PC-3 (cell line): ENCODE measurements at regions not wholly inside any gene's neighbourhood (a gene's known extent, or its start where the extent isn't known, plus 50 kb on each side); places are given as distances from the start of the nearest gene placed in this dataset.

Experiments
- ATAC-seq: fragments of 200-7000 bp; cut with Tn5 transposase; 2 replicates; pipeline ENCODE4 v1.9.1; 2020; ENCODE audit warnings: mild to moderate bottlenecking, moderate library complexity
- BruUV-seq: library from RNA; stranded (reverse); fragments of 400-500 nt; replicated peaks from 2 replicates; lab custom pipeline; 2021; lab: Mats Ljungman, UMichigan
- CTCF ChIA-PET: fragments of 300-600 bp; sonication (Branson Sonifier 250); formaldehyde crosslinking; loops from one replicate; lab custom pipeline; 2022; ENCODE audit warnings: antibody characterized with exemption; lab: Charles Lee
- POLR2A ChIA-PET: fragments of 300-600 bp; sonication (Branson Sonifier 250); formaldehyde crosslinking; loops from one replicate; lab custom pipeline; 2022; ENCODE audit warnings: antibody characterized with exemption; ENCODE audit not compliant: unreplicated experiment; lab: Charles Lee
- DNase-seq: peaks from one replicate; pipeline ENCODE4 v3.0.0-alpha.2; 2015
- H2AFZ ChIP-seq: fragments of 300-600 bp; sonication (generic); 2 replicates; pipeline ENCODE4 v1.6.0; 2016; ENCODE audit warnings: antibody characterized with exemption, low read length
- H3F3A ChIP-seq: fragments of 300-600 bp; sonication (generic); one replicate; pipeline ENCODE4 v1.6.0; 2017; ENCODE audit warnings: antibody characterized with exemption, low read length, control low read depth, mild to moderate bottlenecking; ENCODE audit not compliant: unreplicated experiment
- H3K27ac ChIP-seq: fragments of 300-600 bp; sonication (generic); 2 replicates; pipeline ENCODE4 v1.5.1; 2016; ENCODE audit warnings: mild to moderate bottlenecking, low read length
- H3K27me3 ChIP-seq: fragments of 300-600 bp; sonication (generic); 2 replicates; pipeline ENCODE4 v1.6.1; 2016; ENCODE audit warnings: low read length, mixed read lengths
- H3K36me3 ChIP-seq: fragments of 300-600 bp; sonication (generic); 2 replicates; pipeline ENCODE4 v1.6.1; 2016; ENCODE audit warnings: low read depth, mixed run types, low read length, mixed read lengths
- H3K4me1 ChIP-seq: fragments of 300-600 bp; sonication (generic); 2 replicates; pipeline ENCODE4 v1.5.1; 2016; ENCODE audit warnings: low read length; ENCODE audit not compliant: insufficient read depth
- H3K4me2 ChIP-seq: fragments of 300-600 bp; sonication (generic); 2 replicates; pipeline ENCODE4 v1.6.0; 2016; ENCODE audit warnings: low read length
- H3K4me3 ChIP-seq: fragments of 300-600 bp; sonication (generic); 2 replicates; pipeline ENCODE4 v1.5.1; 2016; ENCODE audit warnings: mild to moderate bottlenecking, low read length, mixed read lengths
- H3K79me2 ChIP-seq: fragments of 300-600 bp; sonication (generic); 2 replicates; pipeline ENCODE4 v1.6.1; 2017; ENCODE audit warnings: low read length, mixed read lengths
- H3K9ac ChIP-seq: fragments of 300-600 bp; sonication (generic); 2 replicates; pipeline ENCODE4 v1.6.0; 2016; ENCODE audit warnings: mild to moderate bottlenecking, low read length
- H3K9me2 ChIP-seq: fragments of 300-600 bp; sonication (generic); replicated peaks from 2 replicates; pipeline ENCODE4 v1.6.1; 2016; ENCODE audit warnings: mixed run types, low read length, mixed read lengths
- H3K9me3 ChIP-seq: fragments of 300-600 bp; sonication (generic); 2 replicates; pipeline ENCODE4 v1.6.1; 2016; ENCODE audit warnings: low read length, mixed read lengths
- H4K20me1 ChIP-seq: fragments of 300-600 bp; sonication (generic); 2 replicates; pipeline ENCODE4 v1.6.1; 2016; ENCODE audit warnings: low read length, mixed read lengths
- EZH2 ChIP-seq: fragments of 300-600 bp; sonication (generic); IDR thresholded peaks from one replicate; pipeline ENCODE4 v1.6.1; 2017; ENCODE audit warnings: antibody characterized with exemption, mild to moderate bottlenecking, low read length; ENCODE audit not compliant: unreplicated experiment
- EZH2phosphoT487 ChIP-seq: fragments of 300-600 bp; sonication (generic); IDR thresholded peaks from 2 replicates; pipeline ENCODE4 v1.6.1; 2018; ENCODE audit warnings: mild to moderate bottlenecking, antibody characterized with exemption, low read length, borderline replicate concordance
- intact Hi-C: fragments of 100-400 bp; cut with micrococcal nuclease; formaldehyde crosslinking; loops from 2 replicates; pipeline ENCODE4 v1.9.0; 2023
- TF ChIP-seq, protein P1 (sequence below): fragments of 300-600 bp; sonication (generic); conservative IDR thresholded peaks from 2 replicates; pipeline ENCODE4 v1.5.1; 2017; ENCODE audit warnings: antibody characterized with exemption, low read depth, mild to moderate bottlenecking, low read length

GRCh38 chr4:126960760-126961159 lies 672.0 kb upstream of the INTU start:
- no peak overlapping the region for H3K4me2 ChIP-seq
- H2AFZ ChIP-seq: no peak overlapping the region
- no peak overlapping the region for H3K4me3 ChIP-seq
- no peaks in the 10 kb centered on the region for H3K9me3 ChIP-seq
- H3F3A ChIP-seq: no peaks in the 10 kb centered on the region
- intact Hi-C loops: no loop called here
- no peak overlapping the region for H3K9ac ChIP-seq
- ATAC-seq (no peak), DNase-seq (no peak)
- ChIA-PET CTCF (no interaction called here), POLR2A (no interaction called here)
- H4K20me1 ChIP-seq: no peaks in the 10 kb centered on the region
- H3K27me3 ChIP-seq: no peaks in the 10 kb centered on the region
- no peaks in the 10 kb centered on the region for H3K36me3 ChIP-seq
- no peaks in the 10 kb centered on the region for H3K4me1 ChIP-seq
- TF ChIP-seq, protein P1, sequence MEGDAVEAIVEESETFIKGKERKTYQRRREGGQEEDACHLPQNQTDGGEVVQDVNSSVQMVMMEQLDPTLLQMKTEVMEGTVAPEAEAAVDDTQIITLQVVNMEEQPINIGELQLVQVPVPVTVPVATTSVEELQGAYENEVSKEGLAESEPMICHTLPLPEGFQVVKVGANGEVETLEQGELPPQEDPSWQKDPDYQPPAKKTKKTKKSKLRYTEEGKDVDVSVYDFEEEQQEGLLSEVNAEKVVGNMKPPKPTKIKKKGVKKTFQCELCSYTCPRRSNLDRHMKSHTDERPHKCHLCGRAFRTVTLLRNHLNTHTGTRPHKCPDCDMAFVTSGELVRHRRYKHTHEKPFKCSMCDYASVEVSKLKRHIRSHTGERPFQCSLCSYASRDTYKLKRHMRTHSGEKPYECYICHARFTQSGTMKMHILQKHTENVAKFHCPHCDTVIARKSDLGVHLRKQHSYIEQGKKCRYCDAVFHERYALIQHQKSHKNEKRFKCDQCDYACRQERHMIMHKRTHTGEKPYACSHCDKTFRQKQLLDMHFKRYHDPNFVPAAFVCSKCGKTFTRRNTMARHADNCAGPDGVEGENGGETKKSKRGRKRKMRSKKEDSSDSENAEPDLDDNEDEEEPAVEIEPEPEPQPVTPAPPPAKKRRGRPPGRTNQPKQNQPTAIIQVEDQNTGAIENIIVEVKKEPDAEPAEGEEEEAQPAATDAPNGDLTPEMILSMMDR: no peak
- no peak for TF ChIP-seq EZH2phosphoT487
- no peak for TF ChIP-seq EZH2
- H3K9me2 ChIP-seq: no peaks in the 10 kb centered on the region
- no peaks in the 10 kb centered on the region for H3K79me2 ChIP-seq
- no TSS peak for BruUV-seq
- no peak overlapping the region for H3K27ac ChIP-seq

DNA sequence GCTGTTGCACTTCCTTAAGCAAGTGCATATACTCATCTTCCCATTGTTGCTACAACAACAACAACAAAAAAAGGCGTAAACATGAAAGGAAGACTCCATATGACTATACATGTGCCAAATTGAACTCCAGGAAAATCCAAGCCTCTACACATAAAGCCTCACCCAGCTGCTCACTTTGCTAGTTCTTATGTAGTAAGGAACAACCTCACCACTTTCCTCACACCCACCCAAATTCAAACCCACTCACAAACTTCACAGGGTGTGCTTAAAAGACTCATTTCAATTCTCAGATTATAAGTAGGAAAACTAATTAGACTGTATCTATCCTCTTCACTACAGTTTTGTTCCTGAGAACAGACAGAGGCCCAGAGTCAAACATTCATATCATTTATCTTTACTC lies 671.1 kb upstream of the INTU start:
- no TSS peak for BruUV-seq
- H3K9me3 ChIP-seq: no peaks in the 10 kb centered on the region
- DNase-seq: no peak
- H3K27me3 ChIP-seq: no peaks in the 10 kb centered on the region
- H3K9ac ChIP-seq: no peak overlapping the region
- no peaks in the 10 kb centered on the region for H4K20me1 ChIP-seq
- H2AFZ ChIP-seq: no peak overlapping the region
- no peak overlapping the region for H3K27ac ChIP-seq
- ChIA-PET POLR2A (no interaction called here), CTCF (no interaction called here)
- no peaks in the 10 kb centered on the region for H3K4me1 ChIP-seq
- no peak overlapping the region for H3K4me3 ChIP-seq
- H3F3A ChIP-seq: no peaks in the 10 kb centered on the region
- H3K79me2 ChIP-seq: no peaks in the 10 kb centered on the region
- no peak overlapping the region for H3K4me2 ChIP-seq
- no peaks in the 10 kb centered on the region for H3K9me2 ChIP-seq
- H3K36me3 ChIP-seq: no peaks in the 10 kb centered on the region
- no peak for ATAC-seq
- intact Hi-C loops: no loop called here
- TF ChIP-seq, protein P1: no peak
- TF ChIP-seq EZH2phosphoT487: no peak
- TF ChIP-seq EZH2: no peak

DNA sequence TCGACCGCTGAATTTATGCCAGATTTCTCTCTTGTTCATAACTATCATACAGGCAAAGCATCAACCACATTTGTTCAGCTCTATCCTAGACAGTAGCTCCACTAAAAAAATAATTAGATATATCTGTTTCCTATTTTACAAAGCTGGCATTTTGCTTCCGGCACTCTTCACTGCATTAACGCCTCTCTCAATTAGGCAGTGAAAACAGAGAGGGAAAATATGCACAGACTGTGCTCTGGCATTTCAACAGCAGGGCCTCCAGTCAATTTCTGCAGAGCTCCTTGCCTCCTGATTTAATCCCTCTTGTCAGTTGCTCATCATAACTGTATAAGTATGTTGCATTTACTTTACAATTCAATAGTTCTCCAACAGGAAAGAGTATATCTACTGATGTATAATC lies 666.9 kb upstream of the INTU start:
- no peaks in the 10 kb centered on the region for H3K36me3 ChIP-seq
- DNase-seq (no peak), ATAC-seq (no peak)
- H4K20me1 ChIP-seq: no peaks in the 10 kb centered on the region
- no peak overlapping the region for H3K27ac ChIP-seq
- H3K9me3 ChIP-seq: no peaks in the 10 kb centered on the region
- no peak for TF ChIP-seq EZH2
- TF ChIP-seq, protein P1: no peak
- no peak for TF ChIP-seq EZH2phosphoT487
- intact Hi-C loops: no loop called here
- no TSS peak for BruUV-seq
- no peak overlapping the region for H3K9ac ChIP-seq
- H3K79me2 ChIP-seq: no peaks in the 10 kb centered on the region
- ChIA-PET POLR2A (no interaction called here), CTCF (no interaction called here)
- no peaks in the 10 kb centered on the region for H3K4me1 ChIP-seq
- H3K4me3 ChIP-seq: no peak overlapping the region
- H3F3A ChIP-seq: no peaks in the 10 kb centered on the region
- no peaks in the 10 kb centered on the region for H3K27me3 ChIP-seq
- no peak overlapping the region for H2AFZ ChIP-seq
- no peaks in the 10 kb centered on the region for H3K9me2 ChIP-seq
- no peak overlapping the region for H3K4me2 ChIP-seq
